Transverse colon (tissue), 4 donors: ENCODE measurements at regions not wholly inside any gene's neighbourhood (a gene's known extent, or its start where the extent isn't known, plus 50 kb on each side); places are given as distances from the start of the nearest gene placed in this dataset.

Experiments
- CTCF ChIP-seq, 5 experiments: fragments of 200-600 bp in 3 of 5; fragments of 450-650 bp in 2 of 5; sonication (generic) in 3 of 5; IDR thresholded peaks; 1 replicate in 2 of 5; 2 replicates in 3 of 5; pipeline ENCODE4 v1.5.1; 2016 to 2017; ENCODE audit warnings: antibody characterized with exemption in 5 of 5, inconsistent platforms in 3 of 5, mild to moderate bottlenecking in 2 of 5, moderate library complexity in 1 of 5
- EP300 ChIP-seq: sonication (generic); formaldehyde crosslinking; IDR thresholded peaks from one replicate; pipeline ENCODE4 v1.6.1; 2017; ENCODE audit warnings: antibody characterized with exemption, low read depth
- POLR2A ChIP-seq: fragments of 450-650 bp; IDR thresholded peaks from one replicate; pipeline ENCODE4 v1.6.1; 2016; ENCODE audit warnings: antibody characterized with exemption, mild to moderate bottlenecking, moderate library complexity
- POLR2AphosphoS5 ChIP-seq, 3 donors: sonication (generic); formaldehyde crosslinking; IDR thresholded peaks; one replicate each; pipeline ENCODE4 v1.6.1; 2016; ENCODE audit warnings: antibody characterized with exemption in 3 of 3

- no peak for TF ChIP-seq EP300
- no peak for TF ChIP-seq CTCF (IDR thresholded peaks at IDR 0.05)
- TF ChIP-seq POLR2AphosphoS5 (IDR thresholded peaks at IDR 0.05), result no peak
- TF ChIP-seq POLR2A, result no peak
Observed at GRCh38 chr10:128744811-128745305, 618.6 kb upstream of the MKI67 start.
